Psoas muscle (tissue), 7 donors: ENCODE measurements at regions not wholly inside any gene's neighbourhood (a gene's known extent, or its start where the extent isn't known, plus 50 kb on each side); places are given as distances from the start of the nearest gene placed in this dataset.

Experiments
- ATAC-seq, 4 donors: fragments of 200-7000 bp; cut with Tn5 transposase; one replicate each; pipeline ENCODE4 v1.9.1; 2020; ENCODE audit warnings: moderate library complexity in 3 of 4, mild to moderate bottlenecking in 2 of 4
- DNase-seq, 2 donors: peaks; one replicate each; pipeline ENCODE4 v3.0.0-alpha.2; 2020
- H3K27ac ChIP-seq: fragments of 200-600 bp; one replicate; pipeline ENCODE4 v1.8.0; 2022
- H3K27me3 ChIP-seq, 3 donors: fragments of 200-600 bp in 1 of 3; one replicate each; pipeline versions ENCODE4 v1.6.1 to v1.8.0; 2013 to 2022; ENCODE audit warnings: low read length in 2 of 3, mild to moderate bottlenecking in 2 of 3, moderate library complexity in 1 of 3; ENCODE audit not compliant: insufficient read depth in 3 of 3
- H3K36me3 ChIP-seq, 2 donors: fragments of 200-600 bp in 1 of 2; one replicate each; pipeline versions ENCODE4 v1.6.1 to v1.8.0; 2013 to 2022; ENCODE audit warnings: low read depth in 1 of 2, mild to moderate bottlenecking in 1 of 2, moderate library complexity in 1 of 2; ENCODE audit not compliant: insufficient read depth in 1 of 2
- H3K4me1 ChIP-seq: fragments of 200-600 bp; one replicate; pipeline ENCODE4 v1.8.0; 2022
- H3K4me3 ChIP-seq: fragments of 200-600 bp; one replicate; pipeline ENCODE4 v1.8.0; 2022; ENCODE audit warnings: mild to moderate bottlenecking
- H3K9me3 ChIP-seq: fragments of 200-600 bp; one replicate; pipeline ENCODE4 v1.8.0; 2022
- CTCF ChIP-seq: fragments of 200-600 bp; IDR thresholded peaks from one replicate; pipeline ENCODE4 v1.8.0; 2022; ENCODE audit warnings: antibody characterized with exemption
- WGBS, 3 donors: extraction: QIAGEN DNeasy Blood & Tissue Kit; methylation state at CpG; one replicate each; pipeline versions ENCODE4 v1.1.6 to v1.1.7; 2013; 5-methylcytosine and 5-hydroxymethylcytosine counted together
- intact Hi-C, 2 donors: fragments of 100-400 bp; cut with DNase I; formaldehyde crosslinking; loops; one replicate each; pipeline versions ENCODE4 v1.11.0 to v1.14.2; 2022
- donor health status: healthy with polysubstance abuse.
- donor health status: DM: no; HTN: no; CAD: no; lungs with moderate emphysema.
- donor health status: Bipolar disorder and iron deficiency.
- donor health status: healthy.
- donor health status: DM: yes; HTN: yes; CAD: no.
- donor health status: DM: no; HTN: no; CAD: no.
- donor health status: DM: yes; HTN: yes; CAD: no.

GRCh38 chr7:20521243-20521642 lies 94.2 kb upstream of the ABCB5 start:
- no peak for TF ChIP-seq CTCF
- WGBS, 3 donors = 87 to 91% (median 91%) methylated on average over 1 of the region's 1 CpG

GRCh38 chr7:20529260-20529659 lies 86.2 kb upstream of the ABCB5 start:
- Histone ChIP-seq H3K4me3 (no peak overlapping the region), H3K36me3 (no peaks in the 10 kb centered on the region), H3K27ac (no peak overlapping the region), H3K9me3 (no peaks in the 10 kb centered on the region), H3K4me1 (no peaks in the 10 kb centered on the region), H3K27me3 (no peaks in the 10 kb centered on the region)
- ATAC-seq (no peak), DNase-seq (no peak)
- intact Hi-C loops = no loop called here
- WGBS, 3 donors = 36 to 41% (median 41%) methylated on average over 2 of the region's 2 CpGs
- no peak for TF ChIP-seq CTCF

More at GRCh38 chr7:20521243-20521642, 94.2 kb upstream of the ABCB5 start:
- Histone ChIP-seq H3K36me3 (no peaks in the 10 kb centered on the region), H3K4me3 (no peak overlapping the region), H3K9me3 (peaks cover 3% of the 10 kb centered on the region), H3K27ac (no peak overlapping the region), H3K4me1 (no peaks in the 10 kb centered on the region), H3K27me3 (no peaks in the 10 kb centered on the region)
- DNase-seq (no peak), ATAC-seq (no peak)
- intact Hi-C loops = no loop called here

GRCh38 chr7:20532890-20533289 lies 82.6 kb upstream of the ABCB5 start:
- intact Hi-C loops = no loop called here
- H3K27ac ChIP-seq = no peak overlapping the region
- WGBS, 3 donors = 52 to 64% (median 57%) methylated on average over 5 of the region's 5 CpGs

GRCh38 chr7:20534543-20534942 lies 80.9 kb upstream of the ABCB5 start:
- Histone ChIP-seq H3K36me3 (no peaks in the 10 kb centered on the region), H3K9me3 (no peaks in the 10 kb centered on the region), H3K27ac (no peak overlapping the region), H3K4me1 (no peaks in the 10 kb centered on the region), H3K27me3 (no peaks in the 10 kb centered on the region), H3K4me3 (no peak overlapping the region)
- intact Hi-C loops = no loop called here
- DNase-seq = no peak
- no peak for ATAC-seq
- TF ChIP-seq CTCF = no peak

More at GRCh38 chr7:20532890-20533289, 82.6 kb upstream of the ABCB5 start:
- Histone ChIP-seq H3K36me3 (no peaks in the 10 kb centered on the region), H3K9me3 (no peaks in the 10 kb centered on the region), H3K4me3 (no peak overlapping the region), H3K4me1 (no peaks in the 10 kb centered on the region), H3K27me3 (no peaks in the 10 kb centered on the region)
- DNase-seq (no peak), ATAC-seq (no peak)
- no peak for TF ChIP-seq CTCF

GRCh38 chr7:20535541-20535940 lies 79.9 kb upstream of the ABCB5 start:
- 59 to 74% (median 70%) methylated on average over 3 of the region's 3 CpGs for WGBS, 3 donors
- TF ChIP-seq CTCF = no peak
- Histone ChIP-seq H3K27me3 (no peaks in the 10 kb centered on the region), H3K9me3 (no peaks in the 10 kb centered on the region), H3K36me3 (no peaks in the 10 kb centered on the region), H3K4me1 (no peaks in the 10 kb centered on the region), H3K4me3 (no peak overlapping the region), H3K27ac (no peak overlapping the region)
- intact Hi-C loops = no loop called here
- DNase-seq (no peak), ATAC-seq (no peak)
